ENCODE measurements at regions not wholly inside any gene's neighbourhood (a gene's known extent, or its start where the extent isn't known, plus 50 kb on each side); places are given as distances from the start of the nearest gene placed in this dataset.

DNA sequence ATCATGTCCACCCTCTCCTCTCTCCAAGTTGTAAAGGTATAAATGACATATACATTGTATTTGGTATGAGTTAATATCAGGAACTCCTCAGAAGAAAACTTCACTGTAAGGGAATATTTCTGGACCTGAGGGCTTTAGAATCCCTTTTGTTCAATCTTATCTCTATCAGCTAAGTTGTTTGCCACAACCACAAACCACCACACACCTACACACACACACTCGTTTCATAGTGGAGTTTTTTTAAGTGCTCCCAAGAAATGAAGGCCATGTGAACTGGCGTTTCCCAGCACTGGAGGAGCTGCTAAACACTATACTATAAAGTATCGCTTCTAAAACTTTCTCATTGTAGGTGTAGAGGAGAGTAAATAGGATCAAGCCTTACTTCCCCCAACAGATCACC lies 64.8 kb upstream of the GHITM start:
- no peak for TF ChIP-seq CTCF (IDR thresholded peaks at IDR 0.05; ENCODE audit: insufficient read depth, low read depth, low read length)
- no peak for TF ChIP-seq EZH2 (IDR thresholded peaks at IDR 0.05; ENCODE audit: insufficient read depth, low read length)
